GM12878 (cell line): ENCODE measurements at regions not wholly inside any gene's neighbourhood (a gene's known extent, or its start where the extent isn't known, plus 50 kb on each side); places are given as distances from the start of the nearest gene placed in this dataset.

Experiments used
- ATAC-seq: fragments of 200-7000 bp; cut with Tn5 transposase; 3 replicates; pipeline ENCODE4 v1.9.1; 2020; ENCODE audit warnings: mild to moderate bottlenecking, moderate library complexity
- BruUV-seq: library from RNA; stranded (reverse); fragments of 400-500 nt; replicated peaks from 2 replicates; lab custom pipeline; 2021; lab: Mats Ljungman, UMichigan
- CTCF ChIA-PET: fragments of 300-600 bp; sonication (Branson Sonifier 250); formaldehyde crosslinking; extraction: SDS; loops from one replicate; lab custom pipeline; 2021; ENCODE audit warnings: inconsistent platforms; lab: Yijun Ruan, JAX
- POLR2A ChIA-PET: fragments of 350-600 bp; formaldehyde crosslinking; extraction: SDS; loops from one replicate; lab custom pipeline; 2021; ENCODE audit warnings: inconsistent platforms; lab: Charles Lee
- RAD21 ChIA-PET: fragments of 300-600 bp; sonication (Branson Sonifier 250); formaldehyde crosslinking; loops from one replicate; lab custom pipeline; 2023; ENCODE audit warnings: antibody characterized with exemption; ENCODE audit not compliant: unreplicated experiment; lab: Charles Lee
- SMC1A ChIA-PET: fragments of 300-600 bp; sonication (Branson Sonifier 250); formaldehyde crosslinking; loops from one replicate; lab custom pipeline; 2023; ENCODE audit not compliant: unreplicated experiment, uncharacterized antibody; lab: Charles Lee
- DNase-seq: peaks from one replicate; pipeline ENCODE4 v3.0.0-alpha.2; 2011; ENCODE audit warnings: low read depth, low spot score
- FAIRE-seq: peaks from 3 replicates; lab custom pipeline; 2011; peaks lifted over from hg19 to GRCh38; lab: Jason Lieb, UNC
- H2AFZ ChIP-seq: 2 replicates; pipeline ENCODE4 v1.6.0; 2011; ENCODE audit warnings: low read depth, low read length, control low read depth; ENCODE audit not compliant: control insufficient read depth
- H3K27ac ChIP-seq: 2 replicates; pipeline ENCODE4 v1.5.1; 2011; ENCODE audit warnings: control low read depth; ENCODE audit not compliant: control insufficient read depth, insufficient read depth
- H3K27me3 ChIP-seq, 2 experiments: replicated peaks in 1 of 2; 2 replicates each; pipeline versions ENCODE4 v1.6.0 to v1.6.1; 2011; ENCODE audit warnings: low read length in 1 of 2; ENCODE audit not compliant: control insufficient read depth in 2 of 2, insufficient read depth in 2 of 2
- H3K36me3 ChIP-seq, 2 experiments: 2 replicates each; pipeline ENCODE4 v1.5.1; 2011; ENCODE audit warnings: low read length in 1 of 2; ENCODE audit not compliant: control insufficient read depth in 2 of 2, insufficient read depth in 2 of 2
- H3K4me1 ChIP-seq: 2 replicates; pipeline ENCODE4 v1.6.1; 2011; ENCODE audit warnings: mild to moderate bottlenecking, low read length, moderate library complexity, mixed read lengths; ENCODE audit not compliant: control insufficient read depth, insufficient read depth
- H3K4me2 ChIP-seq: 2 replicates; pipeline ENCODE4 v1.6.0; 2011; ENCODE audit warnings: control low read depth; ENCODE audit not compliant: control insufficient read depth, insufficient read depth
- H3K4me3 ChIP-seq: fragments of 200-600 bp; sonication (generic); 2 replicates; pipeline ENCODE4 v1.5.1; 2016
- H3K79me2 ChIP-seq: 2 replicates; pipeline ENCODE4 v1.6.0; 2011; ENCODE audit warnings: low read length; ENCODE audit not compliant: control insufficient read depth, insufficient read depth
- H3K9ac ChIP-seq: 2 replicates; pipeline ENCODE4 v1.8.0; 2011; ENCODE audit warnings: low read length, control low read depth, mixed read lengths; ENCODE audit not compliant: control insufficient read depth, insufficient read depth
- H3K9me3 ChIP-seq: replicated peaks from 3 replicates; pipeline ENCODE4 v1.5.1; 2011; ENCODE audit warnings: mild to moderate bottlenecking, low read length; ENCODE audit not compliant: control insufficient read depth, insufficient read depth
- H4K20me1 ChIP-seq: 2 replicates; pipeline ENCODE4 v1.6.0; 2011; ENCODE audit not compliant: control insufficient read depth, insufficient read depth
- FOS ChIP-seq: IDR thresholded peaks from 3 replicates; pipeline ENCODE4 v1.6.1; 2011; ENCODE audit warnings: borderline replicate concordance; ENCODE audit not compliant: insufficient read length; ENCODE audit errors: extremely low read depth
- LARP7 ChIP-seq: fragments of 450-650 bp; IDR thresholded peaks from 2 replicates; pipeline ENCODE4 v1.6.1; 2017; ENCODE audit warnings: mild to moderate bottlenecking
- WRNIP1 ChIP-seq: IDR thresholded peaks from 2 replicates; pipeline ENCODE4 v1.6.1; 2011; ENCODE audit warnings: low read depth, low read length, improper control_type of control experiment, borderline replicate concordance
- ZNF217 ChIP-seq: fragments of 450-650 bp; IDR thresholded peaks from 2 replicates; pipeline ENCODE4 v1.6.1; 2017; ENCODE audit warnings: antibody characterized with exemption, mild to moderate bottlenecking
- WGBS: methylation state at CpG from one replicate; pipeline ENCODE4 v1.1.6; 2016; ENCODE audit warnings: low lambda C conversion rate; ENCODE audit not compliant: insufficient replicate concordance, insufficient coverage; ENCODE audit errors: missing lambda C conversion rate; 5-methylcytosine and 5-hydroxymethylcytosine counted together
- in situ Hi-C: fragments of 300-500 bp; cut with MboI; formaldehyde crosslinking; loops from 9 replicates; pipeline ENCODE4 v1.14.3; 2018; ENCODE audit warnings: mixed read lengths
- intact Hi-C: fragments of 100-400 bp; cut with micrococcal nuclease; formaldehyde crosslinking; loops from one replicate; pipeline ENCODE4 v1.14.2; 2022; ENCODE audit not compliant: unreplicated experiment
- TF ChIP-seq, protein P1 (sequence below): IDR thresholded peaks from 2 replicates; pipeline ENCODE4 v1.6.1; 2012; ENCODE audit warnings: improper control_type of control experiment, low read depth, low read length; ENCODE audit not compliant: insufficient replicate concordance
- TF ChIP-seq, protein P2 (sequence below): fragments of 450-650 bp; IDR thresholded peaks from 2 replicates; pipeline ENCODE4 v1.6.1; 2016; ENCODE audit warnings: mild to moderate bottlenecking, moderate library complexity, borderline replicate concordance
- TF ChIP-seq, protein P3 (sequence below): IDR thresholded peaks from 2 replicates; pipeline ENCODE4 v1.6.1; 2012; ENCODE audit warnings: low read depth, low read length, improper control_type of control experiment

DNA sequence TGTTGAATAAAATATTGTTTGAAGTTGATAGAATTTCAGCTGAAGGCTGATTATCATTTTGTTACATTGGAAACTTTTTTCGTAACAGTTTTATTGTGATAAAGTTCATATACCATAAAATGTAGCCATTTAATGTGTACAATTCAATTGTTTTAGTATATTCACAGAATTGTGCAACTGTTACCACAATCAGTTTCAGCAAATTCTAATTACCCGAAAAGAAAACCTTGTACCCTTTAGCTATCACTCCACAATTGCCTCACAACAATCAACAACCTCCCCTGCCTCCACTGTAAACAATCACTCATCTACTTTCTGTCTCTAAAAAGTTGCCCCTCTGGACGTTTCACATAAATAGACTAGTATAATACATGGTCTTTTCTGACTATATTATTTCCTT is 179.7 kb upstream of the BET1 start (continued):
- TF ChIP-seq, protein P1, sequence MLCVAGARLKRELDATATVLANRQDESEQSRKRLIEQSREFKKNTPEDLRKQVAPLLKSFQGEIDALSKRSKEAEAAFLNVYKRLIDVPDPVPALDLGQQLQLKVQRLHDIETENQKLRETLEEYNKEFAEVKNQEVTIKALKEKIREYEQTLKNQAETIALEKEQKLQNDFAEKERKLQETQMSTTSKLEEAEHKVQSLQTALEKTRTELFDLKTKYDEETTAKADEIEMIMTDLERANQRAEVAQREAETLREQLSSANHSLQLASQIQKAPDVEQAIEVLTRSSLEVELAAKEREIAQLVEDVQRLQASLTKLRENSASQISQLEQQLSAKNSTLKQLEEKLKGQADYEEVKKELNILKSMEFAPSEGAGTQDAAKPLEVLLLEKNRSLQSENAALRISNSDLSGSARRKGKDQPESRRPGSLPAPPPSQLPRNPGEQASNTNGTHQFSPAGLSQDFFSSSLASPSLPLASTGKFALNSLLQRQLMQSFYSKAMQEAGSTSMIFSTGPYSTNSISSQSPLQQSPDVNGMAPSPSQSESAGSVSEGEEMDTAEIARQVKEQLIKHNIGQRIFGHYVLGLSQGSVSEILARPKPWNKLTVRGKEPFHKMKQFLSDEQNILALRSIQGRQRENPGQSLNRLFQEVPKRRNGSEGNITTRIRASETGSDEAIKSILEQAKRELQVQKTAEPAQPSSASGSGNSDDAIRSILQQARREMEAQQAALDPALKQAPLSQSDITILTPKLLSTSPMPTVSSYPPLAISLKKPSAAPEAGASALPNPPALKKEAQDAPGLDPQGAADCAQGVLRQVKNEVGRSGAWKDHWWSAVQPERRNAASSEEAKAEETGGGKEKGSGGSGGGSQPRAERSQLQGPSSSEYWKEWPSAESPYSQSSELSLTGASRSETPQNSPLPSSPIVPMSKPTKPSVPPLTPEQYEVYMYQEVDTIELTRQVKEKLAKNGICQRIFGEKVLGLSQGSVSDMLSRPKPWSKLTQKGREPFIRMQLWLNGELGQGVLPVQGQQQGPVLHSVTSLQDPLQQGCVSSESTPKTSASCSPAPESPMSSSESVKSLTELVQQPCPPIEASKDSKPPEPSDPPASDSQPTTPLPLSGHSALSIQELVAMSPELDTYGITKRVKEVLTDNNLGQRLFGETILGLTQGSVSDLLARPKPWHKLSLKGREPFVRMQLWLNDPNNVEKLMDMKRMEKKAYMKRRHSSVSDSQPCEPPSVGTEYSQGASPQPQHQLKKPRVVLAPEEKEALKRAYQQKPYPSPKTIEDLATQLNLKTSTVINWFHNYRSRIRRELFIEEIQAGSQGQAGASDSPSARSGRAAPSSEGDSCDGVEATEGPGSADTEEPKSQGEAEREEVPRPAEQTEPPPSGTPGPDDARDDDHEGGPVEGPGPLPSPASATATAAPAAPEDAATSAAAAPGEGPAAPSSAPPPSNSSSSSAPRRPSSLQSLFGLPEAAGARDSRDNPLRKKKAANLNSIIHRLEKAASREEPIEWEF: no peak
- TF ChIP-seq LARP7 (no peak), WRNIP1 (no peak), FOS (no peak), ZNF217 (no peak)

DNA sequence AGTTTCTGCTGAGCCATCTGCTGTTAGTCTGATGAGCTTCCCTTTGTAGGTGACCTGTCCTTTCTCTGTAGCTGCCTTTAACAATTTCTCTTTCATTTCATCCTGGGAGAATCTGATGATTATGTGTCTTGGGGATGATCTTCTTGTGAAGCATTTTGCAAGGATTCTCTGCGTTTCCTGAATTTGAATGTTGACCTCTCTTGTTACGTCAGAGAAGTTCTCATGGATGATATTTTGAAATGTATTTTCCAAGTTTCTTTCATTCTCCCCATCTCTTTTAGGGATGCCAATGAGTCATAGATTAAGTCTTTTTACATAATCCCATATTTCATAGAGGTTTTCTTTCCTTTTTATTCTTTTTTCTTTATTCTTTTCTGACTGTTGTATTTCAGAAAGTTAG is 184.2 kb upstream of the BET1 start:
- DNase-seq (no peak), FAIRE-seq (no peak), ATAC-seq (no peak)
- TF ChIP-seq, protein P2, sequence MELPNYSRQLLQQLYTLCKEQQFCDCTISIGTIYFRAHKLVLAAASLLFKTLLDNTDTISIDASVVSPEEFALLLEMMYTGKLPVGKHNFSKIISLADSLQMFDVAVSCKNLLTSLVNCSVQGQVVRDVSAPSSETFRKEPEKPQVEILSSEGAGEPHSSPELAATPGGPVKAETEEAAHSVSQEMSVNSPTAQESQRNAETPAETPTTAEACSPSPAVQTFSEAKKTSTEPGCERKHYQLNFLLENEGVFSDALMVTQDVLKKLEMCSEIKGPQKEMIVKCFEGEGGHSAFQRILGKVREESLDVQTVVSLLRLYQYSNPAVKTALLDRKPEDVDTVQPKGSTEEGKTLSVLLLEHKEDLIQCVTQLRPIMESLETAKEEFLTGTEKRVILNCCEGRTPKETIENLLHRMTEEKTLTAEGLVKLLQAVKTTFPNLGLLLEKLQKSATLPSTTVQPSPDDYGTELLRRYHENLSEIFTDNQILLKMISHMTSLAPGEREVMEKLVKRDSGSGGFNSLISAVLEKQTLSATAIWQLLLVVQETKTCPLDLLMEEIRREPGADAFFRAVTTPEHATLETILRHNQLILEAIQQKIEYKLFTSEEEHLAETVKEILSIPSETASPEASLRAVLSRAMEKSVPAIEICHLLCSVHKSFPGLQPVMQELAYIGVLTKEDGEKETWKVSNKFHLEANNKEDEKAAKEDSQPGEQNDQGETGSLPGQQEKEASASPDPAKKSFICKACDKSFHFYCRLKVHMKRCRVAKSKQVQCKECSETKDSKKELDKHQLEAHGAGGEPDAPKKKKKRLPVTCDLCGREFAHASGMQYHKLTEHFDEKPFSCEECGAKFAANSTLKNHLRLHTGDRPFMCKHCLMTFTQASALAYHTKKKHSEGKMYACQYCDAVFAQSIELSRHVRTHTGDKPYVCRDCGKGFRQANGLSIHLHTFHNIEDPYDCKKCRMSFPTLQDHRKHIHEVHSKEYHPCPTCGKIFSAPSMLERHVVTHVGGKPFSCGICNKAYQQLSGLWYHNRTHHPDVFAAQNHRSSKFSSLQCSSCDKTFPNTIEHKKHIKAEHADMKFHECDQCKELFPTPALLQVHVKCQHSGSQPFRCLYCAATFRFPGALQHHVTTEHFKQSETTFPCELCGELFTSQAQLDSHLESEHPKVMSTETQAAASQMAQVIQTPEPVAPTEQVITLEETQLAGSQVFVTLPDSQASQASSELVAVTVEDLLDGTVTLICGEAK: no peak
- TF ChIP-seq, protein P3, sequence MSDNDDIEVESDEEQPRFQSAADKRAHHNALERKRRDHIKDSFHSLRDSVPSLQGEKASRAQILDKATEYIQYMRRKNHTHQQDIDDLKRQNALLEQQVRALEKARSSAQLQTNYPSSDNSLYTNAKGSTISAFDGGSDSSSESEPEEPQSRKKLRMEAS: no peak
- ChIA-PET SMC1A (interaction anchor here (0.6 to 0.7 kb wide), 2 partner anchors 63 to 281 kb away, joined by 3 read pairs; no protein-coding TSS in a partner anchor), POLR2A (no interaction called here), CTCF (interaction anchor here (0.7 to 1.3 kb wide), 4 partner anchors 27 to 402 kb away, joined by 3 read pairs; no protein-coding TSS in a partner anchor), RAD21 (interaction anchor here (1.1 kb wide), 1 partner anchor 55 kb away, joined by 4 read pairs; no protein-coding TSS in a partner anchor)
- H3K4me2 ChIP-seq: no peak overlapping the region
- intact Hi-C loops (no loop called here), in situ Hi-C loops (no loop called here)
- H3K79me2 ChIP-seq: no peaks in the 10 kb centered on the region
- H3K27ac ChIP-seq: no peak overlapping the region
- BruUV-seq: no TSS peak
- H4K20me1 ChIP-seq: no peaks in the 10 kb centered on the region
- H3K9ac ChIP-seq: no peak overlapping the region
- H2AFZ ChIP-seq: no peak overlapping the region
- H3K9me3 ChIP-seq: no peaks in the 10 kb centered on the region; the same call in 2 of the 3 replicates
- no peak overlapping the region for H3K4me3 ChIP-seq
- no peaks in the 10 kb centered on the region for H3K4me1 ChIP-seq
- no peaks in the 10 kb centered on the region for H3K27me3 ChIP-seq
- WGBS: 88% methylated on average over 2 of the region's 2 CpGs
- H3K36me3 ChIP-seq: no peaks in the 10 kb centered on the region
